RWPE2 (cell line): ENCODE measurements at regions not wholly inside any gene's neighbourhood (a gene's known extent, or its start where the extent isn't known, plus 50 kb on each side); places are given as distances from the start of the nearest gene placed in this dataset.

Experiments
- ATAC-seq: fragments of 200-7000 bp; cut with Tn5 transposase; 3 replicates; pipeline ENCODE4 v1.9.1; 2021; ENCODE audit warnings: low read depth
- DNase-seq: peaks from one replicate; pipeline ENCODE4 v3.0.0-alpha.2; 2020; ENCODE audit warnings: low spot score
- H3K27ac ChIP-seq: fragments of 450-650 bp; 2 replicates; pipeline ENCODE4 v1.5.1; 2017; ENCODE audit warnings: mild to moderate bottlenecking; ENCODE audit not compliant: poor library complexity, severe bottlenecking
- H3K27me3 ChIP-seq: fragments of 250-450 bp; sonication (Bioruptor Pico); 2 replicates; pipeline ENCODE4 v1.5.1; 2021; ENCODE audit warnings: mild to moderate bottlenecking, moderate library complexity; ENCODE audit not compliant: insufficient read depth, poor library complexity, severe bottlenecking
- H3K36me3 ChIP-seq: fragments of 250-450 bp; sonication (Bioruptor Pico); 2 replicates; pipeline ENCODE4 v1.5.1; 2020; ENCODE audit warnings: low read depth, mild to moderate bottlenecking, moderate library complexity
- H3K4me1 ChIP-seq: fragments of 250-450 bp; sonication (Bioruptor Pico); 2 replicates; pipeline ENCODE4 v1.5.1; 2021; ENCODE audit warnings: mild to moderate bottlenecking, moderate library complexity; ENCODE audit not compliant: insufficient read depth, poor library complexity, severe bottlenecking
- H3K4me3 ChIP-seq: fragments of 250-450 bp; sonication (Bioruptor Pico); 2 replicates; pipeline ENCODE4 v1.5.1; 2021; ENCODE audit warnings: mild to moderate bottlenecking, moderate library complexity; ENCODE audit not compliant: severe bottlenecking
- H3K9me3 ChIP-seq: fragments of 250-450 bp; sonication (Bioruptor Pico); 2 replicates; pipeline ENCODE4 v1.5.1; 2021; ENCODE audit warnings: mild to moderate bottlenecking, moderate library complexity; ENCODE audit not compliant: severe bottlenecking
- TF ChIP-seq, protein P1 (sequence below): fragments of 450-650 bp; IDR thresholded peaks from one replicate; pipeline ENCODE4 v1.5.1; 2017; ENCODE audit warnings: mild to moderate bottlenecking, moderate library complexity; ENCODE audit not compliant: poor library complexity, severe bottlenecking

- Histone ChIP-seq H3K4me3 (no peak overlapping the region), H3K27ac (no peak overlapping the region), H3K4me1 (peaks cover 12% of the 10 kb centered on the region), H3K36me3 (no peaks in the 10 kb centered on the region), H3K9me3 (no peaks in the 10 kb centered on the region), H3K27me3 (no peaks in the 10 kb centered on the region)
- TF ChIP-seq, protein P1, sequence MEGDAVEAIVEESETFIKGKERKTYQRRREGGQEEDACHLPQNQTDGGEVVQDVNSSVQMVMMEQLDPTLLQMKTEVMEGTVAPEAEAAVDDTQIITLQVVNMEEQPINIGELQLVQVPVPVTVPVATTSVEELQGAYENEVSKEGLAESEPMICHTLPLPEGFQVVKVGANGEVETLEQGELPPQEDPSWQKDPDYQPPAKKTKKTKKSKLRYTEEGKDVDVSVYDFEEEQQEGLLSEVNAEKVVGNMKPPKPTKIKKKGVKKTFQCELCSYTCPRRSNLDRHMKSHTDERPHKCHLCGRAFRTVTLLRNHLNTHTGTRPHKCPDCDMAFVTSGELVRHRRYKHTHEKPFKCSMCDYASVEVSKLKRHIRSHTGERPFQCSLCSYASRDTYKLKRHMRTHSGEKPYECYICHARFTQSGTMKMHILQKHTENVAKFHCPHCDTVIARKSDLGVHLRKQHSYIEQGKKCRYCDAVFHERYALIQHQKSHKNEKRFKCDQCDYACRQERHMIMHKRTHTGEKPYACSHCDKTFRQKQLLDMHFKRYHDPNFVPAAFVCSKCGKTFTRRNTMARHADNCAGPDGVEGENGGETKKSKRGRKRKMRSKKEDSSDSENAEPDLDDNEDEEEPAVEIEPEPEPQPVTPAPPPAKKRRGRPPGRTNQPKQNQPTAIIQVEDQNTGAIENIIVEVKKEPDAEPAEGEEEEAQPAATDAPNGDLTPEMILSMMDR: no peak
- DNase-seq (no peak), ATAC-seq (peak; percentile 85)
Measured at GRCh38 chr2:217095511-217096205, 235.8 kb upstream of the TNP1 start.

DNA sequence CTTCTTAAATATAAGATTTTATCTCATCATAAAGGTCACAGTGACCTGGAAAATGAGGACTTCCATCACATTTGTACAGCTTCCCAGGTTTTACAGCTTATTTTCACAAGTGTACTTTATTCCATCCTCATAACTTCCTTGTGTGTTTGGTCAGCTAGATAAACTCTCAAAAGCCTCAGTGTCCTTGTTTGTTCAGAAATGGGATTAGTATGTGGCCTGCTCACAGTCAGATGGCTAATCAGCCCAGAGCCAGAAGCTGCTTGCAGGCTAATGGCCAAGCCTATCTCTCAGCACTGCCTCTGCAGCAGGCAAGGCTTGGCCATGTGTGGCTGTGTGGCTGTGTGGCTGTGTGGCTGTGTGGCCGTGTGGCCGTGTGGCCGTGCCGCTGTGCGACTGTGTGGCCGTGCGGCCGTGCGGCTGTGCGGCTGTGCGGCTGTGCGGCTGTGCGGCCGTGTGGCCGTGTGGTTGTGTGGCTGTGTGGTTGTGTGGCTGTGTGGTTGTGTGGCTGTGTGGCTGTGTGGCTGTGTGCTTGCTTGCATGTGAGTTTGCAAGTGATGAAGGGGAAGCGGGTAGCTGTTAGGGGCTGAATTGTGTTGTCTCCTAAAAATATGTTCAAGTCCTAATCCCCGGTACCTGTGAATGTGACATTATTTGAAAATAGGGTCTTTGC, 233.0 kb upstream of the TNP1 start:
- DNase-seq (no peak), ATAC-seq (no peak)
- no peaks in the 10 kb centered on the region for H3K36me3 ChIP-seq
- no peaks in the 10 kb centered on the region for H3K27me3 ChIP-seq
- peaks cover 12% of the 10 kb centered on the region for H3K4me1 ChIP-seq
- no peaks in the 10 kb centered on the region for H3K9me3 ChIP-seq
- TF ChIP-seq, protein P1: no peak
- H3K4me3 ChIP-seq: no peak overlapping the region
- no peak overlapping the region for H3K27ac ChIP-seq

- ATAC-seq: no peak
- H3K27me3 ChIP-seq: no peaks in the 10 kb centered on the region
- H3K4me1 ChIP-seq: peaks cover 12% of the 10 kb centered on the region
- H3K27ac ChIP-seq: no peak overlapping the region
- H3K4me3 ChIP-seq: no peak overlapping the region
- H3K36me3 ChIP-seq: no peaks in the 10 kb centered on the region
- DNase-seq: no peak
- TF ChIP-seq, protein P1: no peak
- no peaks in the 10 kb centered on the region for H3K9me3 ChIP-seq
Measured at GRCh38 chr2:217091531-217091930, 231.7 kb upstream of the TNP1 start.

GRCh38 chr2:217090884-217091283, 231.0 kb upstream of the TNP1 start:
- Histone ChIP-seq H3K9me3 (no peaks in the 10 kb centered on the region), H3K27me3 (no peaks in the 10 kb centered on the region), H3K4me1 (peaks cover 6% of the 10 kb centered on the region), H3K36me3 (no peaks in the 10 kb centered on the region), H3K4me3 (no peak overlapping the region), H3K27ac (no peak overlapping the region)
- DNase-seq (no peak), ATAC-seq (no peak)
- TF ChIP-seq, protein P1: no peak

GRCh38 chr2:217090024-217090473, 230.2 kb upstream of the TNP1 start:
- TF ChIP-seq, protein P1: no peak
- H3K9me3 ChIP-seq: no peaks in the 10 kb centered on the region
- no peaks in the 10 kb centered on the region for H3K4me1 ChIP-seq
- no peaks in the 10 kb centered on the region for H3K36me3 ChIP-seq
- H3K27ac ChIP-seq: no peak overlapping the region
- ATAC-seq: no peak
- no peak overlapping the region for H3K4me3 ChIP-seq
- DNase-seq: no peak
- no peaks in the 10 kb centered on the region for H3K27me3 ChIP-seq
